B cell (primary cell): ENCODE measurements at regions not wholly inside any gene's neighbourhood (a gene's known extent, or its start where the extent isn't known, plus 50 kb on each side); places are given as distances from the start of the nearest gene placed in this dataset.

Experiments
- EZH2 ChIP-seq: IDR thresholded peaks from 2 replicates; pipeline ENCODE4 v1.6.1; 2012; ENCODE audit warnings: borderline replicate concordance, low read depth, mild to moderate bottlenecking, moderate library complexity, low read length; ENCODE audit not compliant: insufficient read depth, poor library complexity, severe bottlenecking
- TF ChIP-seq, protein P1 (sequence below): fragments of 200-600 bp; IDR thresholded peaks from one replicate; pipeline ENCODE4 v1.8.0; 2022; ENCODE audit warnings: antibody characterized with exemption, mild to moderate bottlenecking

DNA sequence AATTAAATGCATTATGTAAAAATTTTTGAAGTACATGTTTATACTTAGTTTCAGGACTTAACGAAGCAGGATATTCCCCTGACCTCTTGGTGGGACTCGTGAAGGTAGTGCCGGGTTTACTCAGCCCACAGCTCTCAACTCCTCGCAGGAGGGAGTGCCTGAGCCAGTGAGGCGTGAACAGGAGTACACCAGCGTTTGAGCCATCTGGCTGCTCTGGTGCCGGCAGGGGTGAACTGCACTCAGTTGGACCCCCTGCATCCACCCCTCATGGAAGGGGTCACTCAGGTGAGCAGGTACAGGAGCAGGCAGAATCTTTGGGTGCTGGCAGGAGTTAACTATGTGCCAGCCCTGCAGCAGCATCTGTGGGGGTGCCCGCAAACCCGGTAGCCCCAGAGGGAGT is 625.1 kb upstream of the PCDH15 start:
- TF ChIP-seq EZH2, result no peak
- TF ChIP-seq, protein P1, sequence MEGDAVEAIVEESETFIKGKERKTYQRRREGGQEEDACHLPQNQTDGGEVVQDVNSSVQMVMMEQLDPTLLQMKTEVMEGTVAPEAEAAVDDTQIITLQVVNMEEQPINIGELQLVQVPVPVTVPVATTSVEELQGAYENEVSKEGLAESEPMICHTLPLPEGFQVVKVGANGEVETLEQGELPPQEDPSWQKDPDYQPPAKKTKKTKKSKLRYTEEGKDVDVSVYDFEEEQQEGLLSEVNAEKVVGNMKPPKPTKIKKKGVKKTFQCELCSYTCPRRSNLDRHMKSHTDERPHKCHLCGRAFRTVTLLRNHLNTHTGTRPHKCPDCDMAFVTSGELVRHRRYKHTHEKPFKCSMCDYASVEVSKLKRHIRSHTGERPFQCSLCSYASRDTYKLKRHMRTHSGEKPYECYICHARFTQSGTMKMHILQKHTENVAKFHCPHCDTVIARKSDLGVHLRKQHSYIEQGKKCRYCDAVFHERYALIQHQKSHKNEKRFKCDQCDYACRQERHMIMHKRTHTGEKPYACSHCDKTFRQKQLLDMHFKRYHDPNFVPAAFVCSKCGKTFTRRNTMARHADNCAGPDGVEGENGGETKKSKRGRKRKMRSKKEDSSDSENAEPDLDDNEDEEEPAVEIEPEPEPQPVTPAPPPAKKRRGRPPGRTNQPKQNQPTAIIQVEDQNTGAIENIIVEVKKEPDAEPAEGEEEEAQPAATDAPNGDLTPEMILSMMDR, result no peak
